ENCODE measurements at regions not wholly inside any gene's neighbourhood (a gene's known extent, or its start where the extent isn't known, plus 50 kb on each side); places are given as distances from the start of the nearest gene placed in this dataset.
"Not testable (repeated sequence)": the region's sequence is repeated elsewhere in the genome, so short reads cannot be mapped to it uniquely, and the experiment has no call there.

GRCh38 chr1:115531631-115532264 lies 110.0 kb upstream of the VANGL1 start:
- no peak for DNase-seq

GRCh38 chr1:115530407-115530806 lies 111.4 kb upstream of the VANGL1 start:
- DNase-seq: no peak

GRCh38 chr1:115529216-115529897 lies 112.4 kb upstream of the VANGL1 start:
- DNase-seq: no peak

GRCh38 chr1:115528336-115528735 lies 113.4 kb upstream of the VANGL1 start:
- DNase-seq: not testable (repeated sequence)

- no peak for DNase-seq
Observed at GRCh38 chr1:115527746-115528145, 114.0 kb upstream of the VANGL1 start.

GRCh38 chr1:115526900-115527299 lies 114.9 kb upstream of the VANGL1 start:
- DNase-seq: no peak

GRCh38 chr1:115524236-115524635 lies 117.5 kb upstream of the VANGL1 start:
- no peak for DNase-seq

GRCh38 chr1:115522386-115522785 lies 119.4 kb upstream of the VANGL1 start:
- DNase-seq: no peak

GRCh38 chr1:115515270-115515669 lies 126.5 kb upstream of the VANGL1 start:
- no peak for DNase-seq

- not testable (repeated sequence) for DNase-seq
Observed at GRCh38 chr1:115510226-115510625, 131.5 kb upstream of the VANGL1 start.

- DNase-seq: no peak
Observed at GRCh38 chr1:115507901-115508300, 133.9 kb upstream of the VANGL1 start.

- DNase-seq: peak; percentile 40
Observed at GRCh38 chr1:115506924-115507589, 134.7 kb upstream of the VANGL1 start.

GRCh38 chr1:115506518-115506917 lies 135.3 kb upstream of the VANGL1 start:
- DNase-seq: no peak

- DNase-seq: no peak
Observed at GRCh38 chr1:115505148-115505571, 136.6 kb upstream of the VANGL1 start.

GRCh38 chr1:115502183-115502582 lies 139.6 kb upstream of the VANGL1 start:
- not testable (repeated sequence) for DNase-seq

- DNase-seq: no peak
Observed at GRCh38 chr1:115501476-115501875, 140.3 kb upstream of the VANGL1 start.

GRCh38 chr1:115499253-115499652 lies 142.5 kb upstream of the VANGL1 start:
- DNase-seq: no peak

GRCh38 chr1:115496904-115497527 lies 144.8 kb upstream of the VANGL1 start:
- DNase-seq: no peak

GRCh38 chr1:115495625-115496024 lies 146.1 kb upstream of the VANGL1 start:
- no peak for DNase-seq

- no peak for DNase-seq
Observed at GRCh38 chr1:115495111-115495510, 146.7 kb upstream of the VANGL1 start.

GRCh38 chr1:115493834-115494233 lies 147.9 kb upstream of the VANGL1 start:
- no peak for DNase-seq

GRCh38 chr1:115492880-115493279 lies 148.9 kb upstream of the VANGL1 start:
- no peak for DNase-seq

- DNase-seq: no peak
Observed at GRCh38 chr1:115492019-115492595, 149.7 kb upstream of the VANGL1 start.

Measured in NCI-H1092 treated with DMSO at 0.1 percent for 48 hours (cell line).